Lung (tissue), 11 donors: ENCODE measurements at regions not wholly inside any gene's neighbourhood (a gene's known extent, or its start where the extent isn't known, plus 50 kb on each side); places are given as distances from the start of the nearest gene placed in this dataset.

Source experiments
- ATAC-seq: fragments of 200-7000 bp; cut with Tn5 transposase; one replicate; pipeline ENCODE4 v1.9.1; 2020; ENCODE audit warnings: moderate number of reproducible peaks; ENCODE audit not compliant: insufficient read depth, low FRiP score
- DNase-seq, 3 donors: peaks; one replicate each; pipeline ENCODE4 v3.0.0-alpha.2; 2013 to 2017
- H3K27ac ChIP-seq, 2 donors: one replicate each; pipeline ENCODE4 v1.5.1; 2013; ENCODE audit warnings: mild to moderate bottlenecking in 2 of 2, moderate library complexity in 2 of 2, control low read depth in 1 of 2, inconsistent platforms in 1 of 2, low read depth in 1 of 2, low read length in 1 of 2
- H3K27me3 ChIP-seq, 3 donors: one replicate each; pipeline ENCODE4 v1.5.1; 2013; ENCODE audit warnings: low read length in 2 of 3; ENCODE audit not compliant: control insufficient read depth in 3 of 3, insufficient read depth in 3 of 3
- H3K36me3 ChIP-seq, 4 donors: one replicate each; pipeline ENCODE4 v1.5.1; 2013; ENCODE audit warnings: low read length in 4 of 4, mild to moderate bottlenecking in 1 of 4, moderate library complexity in 1 of 4; ENCODE audit not compliant: control insufficient read depth in 4 of 4, insufficient read depth in 4 of 4
- H3K4me1 ChIP-seq, 5 donors: one replicate each; pipeline ENCODE4 v1.5.1; 2013; ENCODE audit warnings: low read length in 5 of 5, mild to moderate bottlenecking in 2 of 5, moderate library complexity in 1 of 5; ENCODE audit not compliant: control insufficient read depth in 5 of 5, insufficient read depth in 5 of 5
- H3K4me3 ChIP-seq: one replicate; pipeline ENCODE4 v1.5.1; 2013; ENCODE audit warnings: mild to moderate bottlenecking, control low read depth, moderate library complexity
- H3K9ac ChIP-seq, 2 donors: one replicate each; pipeline ENCODE4 v1.5.1; 2013; ENCODE audit warnings: low read length in 2 of 2, control low read depth in 1 of 2; ENCODE audit not compliant: insufficient read depth in 1 of 2
- H3K9me3 ChIP-seq, 4 donors: one replicate each; pipeline ENCODE4 v1.5.1; 2013; ENCODE audit warnings: low read length in 3 of 4, mild to moderate bottlenecking in 1 of 4, moderate library complexity in 1 of 4; ENCODE audit not compliant: control insufficient read depth in 4 of 4, insufficient read depth in 3 of 4
- CTCF ChIP-seq: IDR thresholded peaks from 2 replicates; pipeline ENCODE4 v1.5.1; 2012; ENCODE audit warnings: mild to moderate bottlenecking; ENCODE audit errors: control extremely low read depth, extremely low read depth
- WGBS, 2 donors: extraction: QIAGEN DNeasy Blood & Tissue Kit; methylation state at CpG; one replicate each; pipeline ENCODE4 v1.1.7; 2013; 5-methylcytosine and 5-hydroxymethylcytosine counted together
- donor health status: control.
- donor health status: control.
- donor health status: Bipolar disorder and iron deficiency.
- donor health status: healthy.
- donor health status: DM: yes; HTN: yes; CAD: no.

- 84 to 88% methylated on average over 3 of the region's 3 CpGs for WGBS, 2 donors
- no peak overlapping the region for H3K9ac ChIP-seq
- no peak overlapping the region for H3K4me3 ChIP-seq
- no peaks in the 10 kb centered on the region for H3K27me3 ChIP-seq
- DNase-seq (no peak), ATAC-seq (no peak)
- TF ChIP-seq CTCF = no peak
- H3K27ac ChIP-seq = no peak overlapping the region
- H3K4me1 ChIP-seq = peaks cover 0 to 25% (median 4%) of the 10 kb centered on the region in 5 donors
- no peaks in the 10 kb centered on the region for H3K36me3 ChIP-seq
- peaks cover 0 to 3% (median 0%) of the 10 kb centered on the region in 4 donors for H3K9me3 ChIP-seq
Observed at GRCh38 chr1:220994671-220995070, 115.4 kb downstream of the HLX start.

DNA sequence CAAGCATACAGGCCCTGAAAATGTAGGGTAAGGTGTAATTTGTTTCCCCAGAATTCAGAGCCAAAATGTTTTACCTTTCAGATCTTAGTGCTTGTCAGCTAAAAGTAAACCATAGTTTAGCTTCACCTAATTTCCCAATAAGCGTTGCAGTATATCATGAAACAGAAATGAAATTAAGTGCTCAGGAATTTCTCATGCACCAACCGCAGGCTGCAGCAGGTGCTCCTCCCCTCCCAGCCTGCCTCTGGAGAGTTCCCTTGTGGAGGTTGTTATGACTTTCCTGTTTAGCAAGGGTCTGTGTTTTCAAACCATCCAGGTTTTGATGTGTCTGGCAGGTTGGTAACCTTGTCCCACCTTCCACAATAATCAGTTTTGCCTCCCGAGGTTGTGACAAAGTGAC lies 118.5 kb downstream of the HLX start:
- ATAC-seq (no peak), DNase-seq (no peak)
- Histone ChIP-seq H3K9ac (no peak overlapping the region), H3K27me3 (no peaks in the 10 kb centered on the region), H3K4me3 (no peak overlapping the region), H3K4me1 (peaks cover 0 to 8% (median 0%) of the 10 kb centered on the region in 5 donors), H3K9me3 (peaks cover 0 to 3% (median 1%) of the 10 kb centered on the region in 4 donors), H3K36me3 (no peaks in the 10 kb centered on the region), H3K27ac (no peak overlapping the region)
- WGBS, 2 donors = 79 to 82% methylated on average over 3 of the region's 3 CpGs
- TF ChIP-seq CTCF = no peak

DNA sequence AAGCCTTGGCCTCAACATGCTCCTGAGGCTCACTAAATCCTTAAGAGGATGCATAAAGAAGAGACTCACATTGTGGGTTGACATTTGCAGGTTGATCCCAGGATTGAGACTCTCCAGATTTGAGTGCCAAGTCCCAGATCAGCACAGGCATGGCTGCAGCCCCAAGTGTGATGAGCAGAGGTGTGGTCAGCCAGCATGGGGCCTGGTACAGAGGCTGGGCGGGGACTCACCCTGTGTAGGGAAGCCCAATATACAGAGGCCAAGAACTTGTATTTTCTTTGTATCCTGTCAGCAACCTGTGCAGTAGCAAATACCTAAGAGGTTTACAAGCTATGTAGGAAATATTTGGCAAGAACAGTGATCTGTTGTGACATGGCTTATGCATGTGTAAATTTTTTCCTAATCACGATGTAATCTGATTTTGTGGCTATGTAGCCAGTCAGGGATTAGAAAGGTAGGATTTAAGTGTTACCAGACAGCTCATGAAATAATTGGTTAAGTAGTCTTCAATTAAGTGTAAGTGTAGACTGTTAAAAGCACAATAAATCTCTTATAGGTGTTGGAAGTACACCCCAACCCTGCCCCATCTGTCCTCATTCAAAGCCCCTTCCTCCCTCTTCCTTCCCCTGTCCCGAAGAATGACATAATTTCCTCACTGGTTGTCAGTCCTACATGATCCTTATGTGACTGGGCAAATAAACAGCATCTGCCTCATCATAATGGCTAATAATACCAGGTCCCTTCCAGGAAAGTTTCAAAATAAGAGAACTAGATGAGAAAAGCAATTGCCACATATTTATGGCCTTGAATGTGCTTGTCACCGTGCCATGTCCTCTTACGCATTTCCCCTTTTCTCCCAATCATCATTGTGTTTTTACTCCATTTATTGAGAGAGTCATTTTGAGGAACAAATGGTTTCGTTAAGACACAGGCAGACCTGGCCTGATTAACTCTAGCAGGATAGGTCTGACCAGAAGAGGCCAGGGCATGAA lies 120.9 kb downstream of the HLX start:
- no peak overlapping the region for H3K27ac ChIP-seq
- H3K27me3 ChIP-seq = no peaks in the 10 kb centered on the region
- ATAC-seq (peak; percentile 66), DNase-seq (peak; percentile 26 to 80 (median 59))
- 27 to 46% methylated on average over 6 of the region's 6 CpGs for WGBS, 2 donors
- H3K9ac ChIP-seq = no peak overlapping the region
- H3K9me3 ChIP-seq = peaks cover 0 to 3% (median 1%) of the 10 kb centered on the region in 4 donors
- no peaks in the 10 kb centered on the region for H3K36me3 ChIP-seq
- peaks cover 0 to 3% (median 0%) of the 10 kb centered on the region in 5 donors for H3K4me1 ChIP-seq
- no peak overlapping the region for H3K4me3 ChIP-seq
- no peak for TF ChIP-seq CTCF
